Muscle layer of duodenum (tissue), 2 donors: ENCODE measurements at regions not wholly inside any gene's neighbourhood (a gene's known extent, or its start where the extent isn't known, plus 50 kb on each side); places are given as distances from the start of the nearest gene placed in this dataset.

Experiments used
- H3K27ac ChIP-seq: one replicate; pipeline ENCODE4 v1.7.0; 2013; ENCODE audit warnings: mild to moderate bottlenecking, low read length
- H3K27me3 ChIP-seq: one replicate; pipeline ENCODE4 v1.7.0; 2013; ENCODE audit warnings: low read depth, mild to moderate bottlenecking, control low read depth, low read length
- H3K36me3 ChIP-seq, 2 donors: one replicate each; pipeline ENCODE4 v1.7.0; 2013; ENCODE audit warnings: low read length in 2 of 2, control low read depth in 1 of 2, mild to moderate bottlenecking in 1 of 2; ENCODE audit not compliant: insufficient read depth in 2 of 2, control insufficient read depth in 1 of 2
- H3K4me1 ChIP-seq, 2 donors: one replicate each; pipeline ENCODE4 v1.7.0; 2013; ENCODE audit warnings: low read length in 2 of 2, mild to moderate bottlenecking in 2 of 2, control low read depth in 1 of 2, moderate library complexity in 1 of 2; ENCODE audit not compliant: insufficient read depth in 2 of 2, control insufficient read depth in 1 of 2
- H3K4me3 ChIP-seq, 2 donors: one replicate each; pipeline ENCODE4 v1.7.0; 2013; ENCODE audit warnings: low read length in 2 of 2, low read depth in 1 of 2, mild to moderate bottlenecking in 1 of 2
- H3K9me3 ChIP-seq, 2 donors: one replicate each; pipeline ENCODE4 v1.7.0; 2013; ENCODE audit warnings: low read length in 2 of 2, control low read depth in 1 of 2, mild to moderate bottlenecking in 1 of 2; ENCODE audit not compliant: control insufficient read depth in 1 of 2
- donor health status: healthy.

DNA sequence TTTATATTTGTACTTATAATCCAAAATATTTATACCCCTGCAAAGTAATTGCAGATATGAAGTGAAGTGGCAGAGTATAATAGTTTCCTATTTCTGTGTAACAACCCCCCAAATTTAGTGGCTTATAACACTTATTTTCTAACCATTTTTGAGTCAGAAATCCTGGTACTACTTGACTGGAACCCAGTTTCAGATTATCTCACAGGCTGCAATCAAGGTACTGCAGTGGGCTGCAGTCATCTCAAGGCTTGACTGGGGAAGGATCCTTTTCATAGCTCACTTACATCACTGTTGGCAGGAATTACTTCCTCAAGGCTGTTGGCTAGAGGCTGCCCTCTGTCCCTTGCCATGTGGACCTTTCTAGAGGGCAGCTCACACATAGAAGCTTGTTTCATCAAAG is 558.2 kb upstream of the PKDCC start:
- Histone ChIP-seq H3K36me3 (no peaks in the 10 kb centered on the region), H3K9me3 (peaks cover 11 to 14% of the 10 kb centered on the region in 2 donors), H3K4me1 (no peaks in the 10 kb centered on the region), H3K27ac (no peak overlapping the region), H3K4me3 (no peak overlapping the region), H3K27me3 (no peaks in the 10 kb centered on the region)

DNA sequence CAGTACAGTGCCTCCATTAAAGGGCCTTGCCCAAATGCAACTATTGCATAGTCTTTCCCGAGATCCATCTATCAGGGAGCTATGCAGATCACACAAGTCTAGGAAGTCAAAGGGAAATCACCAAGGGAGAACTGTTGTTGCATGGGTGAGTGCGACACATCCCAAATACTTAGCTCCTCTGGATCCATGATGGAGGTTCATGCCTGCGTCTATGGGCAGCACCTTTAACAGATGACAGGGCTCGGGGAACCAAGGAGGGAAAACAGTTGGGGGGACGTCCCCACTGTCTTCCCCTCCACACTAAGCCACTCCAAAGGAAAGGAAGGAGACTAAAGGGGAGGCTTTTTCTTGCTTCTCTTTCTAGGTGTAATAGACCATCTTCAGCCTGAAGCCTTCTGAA is 552.8 kb upstream of the PKDCC start:
- H3K36me3 ChIP-seq = no peaks in the 10 kb centered on the region
- H3K4me1 ChIP-seq = no peaks in the 10 kb centered on the region
- peak overlapping the region in 1 of 2 donors; percentile 43 for H3K4me3 ChIP-seq
- H3K9me3 ChIP-seq = peaks cover 38 to 55% of the 10 kb centered on the region in 2 donors
- no peak overlapping the region for H3K27ac ChIP-seq
- no peaks in the 10 kb centered on the region for H3K27me3 ChIP-seq

DNA sequence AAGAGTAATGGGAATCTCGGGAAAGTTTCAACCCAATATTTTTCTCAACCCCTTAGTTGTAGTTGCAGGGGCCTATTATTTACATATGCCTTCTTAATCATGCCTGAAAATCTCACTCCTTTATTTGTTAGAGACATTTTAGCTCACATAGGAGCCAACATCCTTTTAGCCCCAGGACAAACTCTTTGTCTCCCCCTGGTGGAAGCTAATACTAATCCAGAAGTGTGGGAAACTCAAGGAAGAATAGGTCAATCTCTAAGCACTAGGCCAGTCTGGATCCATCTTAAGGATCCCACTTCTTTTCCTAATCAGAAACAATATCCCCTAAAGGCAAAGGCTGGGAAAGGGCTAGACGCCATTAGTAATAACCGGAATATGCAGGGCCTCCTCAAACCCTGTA is 550.9 kb upstream of the PKDCC start:
- peaks cover 38 to 56% of the 10 kb centered on the region in 2 donors for H3K9me3 ChIP-seq

DNA sequence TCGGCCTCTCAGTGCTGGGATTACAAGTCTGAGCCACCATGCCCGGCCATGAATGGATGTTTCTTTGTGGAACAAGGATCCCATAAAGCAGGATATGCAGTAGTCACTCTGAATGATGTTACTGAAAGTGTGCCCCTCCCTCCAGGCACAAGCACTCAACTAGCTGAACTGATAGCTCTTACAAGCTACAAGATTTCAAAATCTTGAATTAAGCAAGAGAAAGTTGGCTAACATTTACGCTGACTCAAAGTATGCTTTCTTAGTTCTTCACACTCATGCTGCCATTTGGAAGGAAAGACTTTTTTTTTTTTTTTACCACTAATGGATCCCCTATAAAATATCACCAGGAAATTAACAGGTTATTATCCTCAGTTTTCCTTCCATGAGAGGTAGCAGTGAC is 549.0 kb upstream of the PKDCC start:
- Histone ChIP-seq H3K36me3 (no peaks in the 10 kb centered on the region), H3K27me3 (no peaks in the 10 kb centered on the region), H3K4me1 (no peaks in the 10 kb centered on the region), H3K4me3 (no peak overlapping the region), H3K27ac (no peak overlapping the region), H3K9me3 (peaks cover 36 to 53% of the 10 kb centered on the region in 2 donors)

More for the DNA sequence above, 550.9 kb upstream of the PKDCC start:
- H3K27me3 ChIP-seq = no peaks in the 10 kb centered on the region
- H3K36me3 ChIP-seq = no peaks in the 10 kb centered on the region
- H3K4me1 ChIP-seq = no peaks in the 10 kb centered on the region
- peak overlapping the region in 1 of 2 donors; percentile 43 for H3K4me3 ChIP-seq
- no peak overlapping the region for H3K27ac ChIP-seq

DNA sequence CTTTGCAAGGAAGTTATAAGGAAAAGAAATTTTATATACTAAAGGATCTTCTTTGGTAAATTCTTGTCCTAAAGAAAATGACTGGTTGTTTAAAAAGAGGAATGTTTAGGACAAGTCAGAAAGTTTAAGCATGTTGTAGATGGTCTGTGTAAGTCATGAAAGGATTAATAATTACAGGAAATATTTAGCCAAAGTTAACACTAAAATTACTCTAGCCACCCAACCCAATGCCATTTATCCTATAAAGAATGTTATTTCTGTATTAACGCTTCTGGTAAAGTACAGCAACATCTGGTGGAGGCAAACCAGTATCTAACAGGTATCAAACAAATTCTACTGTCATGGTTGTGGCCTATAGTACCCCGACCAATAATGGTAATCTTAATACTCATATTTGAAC is 546.9 kb upstream of the PKDCC start:
- Histone ChIP-seq H3K4me3 (no peak overlapping the region), H3K27ac (no peak overlapping the region), H3K4me1 (no peaks in the 10 kb centered on the region), H3K9me3 (peaks cover 15 to 33% of the 10 kb centered on the region in 2 donors), H3K27me3 (no peaks in the 10 kb centered on the region), H3K36me3 (no peaks in the 10 kb centered on the region)

DNA sequence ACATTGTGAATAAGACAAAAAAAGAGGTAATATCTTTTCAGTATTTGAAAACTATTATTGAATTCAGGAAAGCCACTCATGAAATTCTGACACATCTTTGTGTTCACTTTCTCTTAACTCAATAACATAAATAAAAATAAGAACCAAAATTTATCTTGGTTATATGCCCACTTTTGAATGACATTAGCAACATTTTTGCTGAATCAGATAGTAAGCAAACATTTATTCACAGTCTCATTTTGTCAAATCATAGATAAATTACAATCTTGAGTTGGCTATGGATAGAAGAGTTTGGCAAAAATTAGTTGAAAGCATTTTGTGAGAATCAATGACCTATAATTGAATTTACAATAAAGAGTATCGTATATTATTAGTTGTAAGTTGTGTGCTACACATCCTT is 545.1 kb upstream of the PKDCC start:
- Histone ChIP-seq H3K9me3 (peaks cover 5 to 14% of the 10 kb centered on the region in 2 donors), H3K4me3 (no peak overlapping the region), H3K4me1 (no peaks in the 10 kb centered on the region), H3K27ac (no peak overlapping the region), H3K36me3 (no peaks in the 10 kb centered on the region), H3K27me3 (no peaks in the 10 kb centered on the region)

DNA sequence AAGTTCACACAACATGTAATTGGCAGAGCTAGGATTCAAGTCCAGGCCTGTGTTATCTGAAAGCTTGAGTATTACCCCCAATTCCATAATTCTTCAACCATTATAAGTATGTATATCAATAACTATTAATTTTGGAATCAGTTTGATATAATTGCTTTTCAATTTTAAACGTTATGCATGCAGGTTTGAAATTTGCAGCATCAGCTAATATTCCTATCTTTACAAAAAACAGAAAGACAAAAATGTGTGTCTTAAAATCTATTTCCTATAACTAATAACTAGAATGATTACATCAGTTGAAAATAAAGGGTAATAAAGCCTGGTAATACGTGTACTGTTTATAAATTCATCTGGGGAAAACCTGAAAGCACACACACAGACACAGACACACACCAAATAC is 543.3 kb upstream of the PKDCC start:
- Histone ChIP-seq H3K4me1 (no peaks in the 10 kb centered on the region), H3K27me3 (no peaks in the 10 kb centered on the region), H3K9me3 (peaks cover 4 to 5% of the 10 kb centered on the region in 2 donors), H3K4me3 (no peak overlapping the region), H3K36me3 (no peaks in the 10 kb centered on the region), H3K27ac (no peak overlapping the region)

DNA sequence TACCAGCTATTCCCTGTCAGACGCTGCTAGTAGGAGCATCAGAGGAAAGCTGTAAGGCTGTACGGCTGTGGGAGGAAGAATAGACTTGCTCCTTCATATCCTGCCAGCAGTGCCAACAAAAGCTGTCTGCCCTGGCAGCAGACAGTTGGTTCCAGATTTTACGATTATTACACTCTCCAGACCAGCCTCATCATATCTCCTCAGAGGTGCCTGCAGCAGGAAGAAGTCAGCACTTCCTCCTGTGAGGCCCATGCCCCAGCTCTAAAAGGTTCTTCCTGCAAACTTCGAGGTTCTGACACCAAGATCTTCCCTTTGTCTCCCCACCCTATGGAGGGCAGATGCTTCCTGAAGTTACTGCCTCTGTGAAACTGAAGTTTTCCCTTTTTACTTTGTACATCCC is 537.7 kb upstream of the PKDCC start:
- Histone ChIP-seq H3K27me3 (no peaks in the 10 kb centered on the region), H3K4me1 (no peaks in the 10 kb centered on the region), H3K9me3 (no peaks in the 10 kb centered on the region), H3K36me3 (no peaks in the 10 kb centered on the region), H3K27ac (no peak overlapping the region), H3K4me3 (no peak overlapping the region)

DNA sequence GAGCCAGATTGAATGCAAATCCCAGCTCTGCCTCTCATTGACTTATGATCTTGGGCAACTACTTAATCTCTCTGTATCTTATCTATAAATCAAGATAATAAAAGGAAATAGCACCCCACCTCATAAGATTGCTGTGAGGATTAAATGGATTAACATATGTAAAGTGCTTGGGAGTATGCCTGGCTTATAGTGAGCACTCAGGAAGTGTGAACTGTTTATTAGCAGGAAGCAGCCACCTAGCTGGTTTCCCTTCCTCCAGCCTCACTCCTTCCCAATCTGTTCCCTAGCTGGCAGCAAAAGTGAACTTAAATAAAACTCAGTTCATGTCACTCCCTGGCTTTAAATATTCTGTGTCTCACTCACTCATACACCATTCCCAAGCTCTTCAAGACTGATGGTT is 526.6 kb upstream of the PKDCC start:
- H3K36me3 ChIP-seq = no peaks in the 10 kb centered on the region
- no peak overlapping the region for H3K4me3 ChIP-seq
- H3K9me3 ChIP-seq = no peaks in the 10 kb centered on the region
- no peaks in the 10 kb centered on the region for H3K27me3 ChIP-seq
- no peak overlapping the region for H3K27ac ChIP-seq
- H3K4me1 ChIP-seq = no peaks in the 10 kb centered on the region

DNA sequence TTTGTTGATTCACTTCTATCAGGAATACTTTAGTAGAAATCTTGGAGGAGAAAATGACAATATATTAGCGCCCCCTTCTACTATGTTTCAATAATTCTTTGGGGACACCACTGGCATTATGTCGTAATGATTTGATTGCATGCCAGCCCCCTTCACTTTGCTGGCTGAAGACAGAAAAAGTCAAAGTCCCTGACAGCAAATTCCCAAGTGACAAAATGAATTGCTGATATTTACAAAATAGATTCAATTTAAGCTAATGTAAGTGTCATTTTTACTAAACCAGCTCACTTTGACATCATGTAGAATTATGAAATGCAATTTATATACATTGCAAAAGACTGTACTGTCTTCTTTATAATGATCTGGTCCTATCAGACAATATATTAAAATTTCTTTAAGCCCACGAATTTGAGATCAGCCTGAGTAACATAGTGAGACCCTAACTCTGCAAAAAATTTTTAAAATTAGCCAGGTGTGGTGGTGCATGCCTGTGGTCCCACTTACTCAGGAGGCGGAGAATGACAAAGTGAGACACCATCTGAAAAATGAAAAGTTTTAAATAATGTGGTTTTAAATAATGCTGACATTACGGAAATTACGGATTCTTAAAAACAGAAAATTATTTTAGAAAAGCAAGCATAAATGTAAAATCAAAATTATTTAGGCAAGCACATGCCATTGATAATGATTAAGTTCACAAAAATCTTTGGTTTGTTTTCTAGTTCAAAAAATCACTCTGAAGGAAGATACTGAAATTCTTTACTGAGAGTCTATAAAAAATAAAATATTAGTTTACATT is 520.1 kb upstream of the PKDCC start:
- Histone ChIP-seq H3K4me1 (no peaks in the 10 kb centered on the region), H3K4me3 (no peak overlapping the region), H3K27me3 (no peaks in the 10 kb centered on the region), H3K27ac (no peak overlapping the region), H3K36me3 (no peaks in the 10 kb centered on the region), H3K9me3 (peaks cover 0 to 8% of the 10 kb centered on the region in 2 donors)

DNA sequence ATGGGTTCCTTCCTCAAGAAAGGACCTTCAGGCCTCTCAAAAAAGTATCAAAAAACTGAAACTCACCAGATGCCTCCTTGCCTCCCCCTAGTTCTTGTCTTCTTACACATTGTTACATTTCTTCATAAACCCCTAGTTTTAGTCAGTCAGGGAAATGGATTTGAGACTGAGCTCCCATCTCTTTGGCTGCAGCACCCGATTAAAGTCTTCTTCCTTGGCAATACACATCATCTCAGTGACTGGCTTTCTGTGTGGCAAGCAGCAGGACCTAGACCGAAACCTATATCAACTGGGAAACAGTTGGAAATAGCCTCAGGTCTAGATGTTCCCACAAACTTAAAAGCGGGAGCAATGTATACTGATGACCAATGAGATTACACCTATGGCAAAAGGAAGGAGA is 512.2 kb upstream of the PKDCC start:
- H3K27ac ChIP-seq = no peak overlapping the region
- H3K27me3 ChIP-seq = no peaks in the 10 kb centered on the region
- H3K36me3 ChIP-seq = no peaks in the 10 kb centered on the region
- peaks cover 0 to 8% of the 10 kb centered on the region in 2 donors for H3K9me3 ChIP-seq
- H3K4me1 ChIP-seq = no peaks in the 10 kb centered on the region
- H3K4me3 ChIP-seq = no peak overlapping the region
